ENCODE measurements at regions not wholly inside any gene's neighbourhood (a gene's known extent, or its start where the extent isn't known, plus 50 kb on each side); places are given as distances from the start of the nearest gene placed in this dataset.

- TF ChIP-seq CTCF (conservative IDR thresholded peaks at IDR 0.05; ENCODE audit: low read depth, low read length) (no peak), EZH2 (IDR thresholded peaks at IDR 0.05; ENCODE audit: borderline replicate concordance, low read depth, low read length, poor library complexity, severe bottlenecking) (no peak)
Measured at GRCh38 chr9:99399474-99399873, 177.4 kb downstream of the SEC61B start.

Measured in A673 (cell line).